SK-N-SH treated with all-trans-retinoic acid at 6 μM for 48 hours (cell line): ENCODE measurements at regions not wholly inside any gene's neighbourhood (a gene's known extent, or its start where the extent isn't known, plus 50 kb on each side); places are given as distances from the start of the nearest gene placed in this dataset.

Source experiments
- CSDC2 ChIP-seq: fragments of 250-450 bp; sonication (Bioruptor Pico); IDR thresholded peaks from 2 replicates; pipeline ENCODE4 v1.5.0; 2020; ENCODE audit warnings: mild to moderate bottlenecking, moderate library complexity
- CSRNP3 ChIP-seq: fragments of 250-450 bp; sonication (Bioruptor Pico); IDR thresholded peaks from 2 replicates; pipeline ENCODE4 v1.5.1; 2021; ENCODE audit warnings: mild to moderate bottlenecking, moderate library complexity
- PPARA ChIP-seq: fragments of 250-450 bp; sonication (Bioruptor Pico); IDR thresholded peaks from 2 replicates; pipeline ENCODE4 v1.5.0; 2020; ENCODE audit warnings: mild to moderate bottlenecking, borderline replicate concordance
- SNAI2 ChIP-seq: fragments of 250-450 bp; sonication (Bioruptor Pico); IDR thresholded peaks from 2 replicates; pipeline ENCODE4 v1.5.0; 2020; ENCODE audit warnings: mild to moderate bottlenecking, moderate library complexity
- TCF4 ChIP-seq: fragments of 250-450 bp; sonication (Bioruptor Pico); IDR thresholded peaks from 2 replicates; pipeline ENCODE4 v1.8.0; 2021; ENCODE audit warnings: mild to moderate bottlenecking, moderate library complexity, borderline replicate concordance
- ZFP30 ChIP-seq: fragments of 450-650 bp; formaldehyde crosslinking; IDR thresholded peaks from 2 replicates; pipeline ENCODE4 v1.5.0; 2022; ENCODE audit warnings: mild to moderate bottlenecking, moderate library complexity
- TF ChIP-seq, protein P1 (sequence below): fragments of 250-450 bp; sonication (Bioruptor Pico); IDR thresholded peaks from 2 replicates; pipeline ENCODE4 v1.8.0; 2021; ENCODE audit warnings: low read depth, mild to moderate bottlenecking, moderate library complexity, borderline replicate concordance

DNA sequence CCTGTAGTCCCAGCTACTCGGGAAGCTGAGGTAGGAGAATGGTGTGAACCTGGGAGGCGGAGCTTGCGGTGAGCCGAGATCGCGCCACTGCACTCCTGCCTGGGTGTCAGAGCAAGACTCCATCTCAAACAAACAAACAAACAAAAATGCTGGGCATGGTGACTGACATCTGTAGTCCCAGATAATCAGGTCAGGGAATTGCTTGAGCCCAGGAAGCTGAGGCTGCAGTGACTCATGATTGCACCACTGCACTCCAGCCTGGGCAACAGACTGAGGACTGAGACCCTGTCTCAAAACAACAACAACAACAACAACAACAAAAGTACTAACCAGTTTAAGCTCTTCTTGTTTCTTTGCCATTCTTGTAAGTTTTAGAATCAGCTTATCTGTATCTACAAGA, 383.0 kb upstream of the PMFBP1 start:
- TF ChIP-seq, protein P1, sequence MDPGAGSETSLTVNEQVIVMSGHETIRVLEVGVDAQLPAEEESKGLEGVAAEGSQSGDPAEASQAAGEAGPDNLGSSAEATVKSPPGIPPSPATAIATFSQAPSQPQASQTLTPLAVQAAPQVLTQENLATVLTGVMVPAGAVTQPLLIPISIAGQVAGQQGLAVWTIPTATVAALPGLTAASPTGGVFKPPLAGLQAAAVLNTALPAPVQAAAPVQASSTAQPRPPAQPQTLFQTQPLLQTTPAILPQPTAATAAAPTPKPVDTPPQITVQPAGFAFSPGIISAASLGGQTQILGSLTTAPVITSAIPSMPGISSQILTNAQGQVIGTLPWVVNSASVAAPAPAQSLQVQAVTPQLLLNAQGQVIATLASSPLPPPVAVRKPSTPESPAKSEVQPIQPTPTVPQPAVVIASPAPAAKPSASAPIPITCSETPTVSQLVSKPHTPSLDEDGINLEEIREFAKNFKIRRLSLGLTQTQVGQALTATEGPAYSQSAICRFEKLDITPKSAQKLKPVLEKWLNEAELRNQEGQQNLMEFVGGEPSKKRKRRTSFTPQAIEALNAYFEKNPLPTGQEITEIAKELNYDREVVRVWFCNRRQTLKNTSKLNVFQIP (CRISPR knock-in tag) = no peak
- TF ChIP-seq ZFP30 (CRISPR knock-in tag) = no peak
- TF ChIP-seq CSRNP3 (CRISPR knock-in tag) = no peak
- no peak for TF ChIP-seq CSDC2 (CRISPR knock-in tag)
- no peak for TF ChIP-seq SNAI2 (CRISPR knock-in tag)
- no peak for TF ChIP-seq TCF4 (CRISPR knock-in tag)
- no peak for TF ChIP-seq PPARA (CRISPR knock-in tag)
